Endodermal cell (in vitro differentiated cells): ENCODE measurements at regions not wholly inside any gene's neighbourhood (a gene's known extent, or its start where the extent isn't known, plus 50 kb on each side); places are given as distances from the start of the nearest gene placed in this dataset.

ENCODE experiments used
- DNase-seq: peaks from one replicate; pipeline ENCODE4 v3.0.0-alpha.2; 2017
- H3K27ac ChIP-seq: 2 replicates; pipeline ENCODE4 v1.5.1; 2013; ENCODE audit warnings: mild to moderate bottlenecking, low read depth, low read length, moderate library complexity
- H3K27me3 ChIP-seq: 2 replicates; pipeline ENCODE4 v1.6.1; 2013; ENCODE audit warnings: mild to moderate bottlenecking, low read length, moderate library complexity; ENCODE audit not compliant: insufficient read depth, control insufficient read depth, poor library complexity, severe bottlenecking
- H3K36me3 ChIP-seq: 2 replicates; pipeline ENCODE4 v1.7.0; 2013; ENCODE audit warnings: mild to moderate bottlenecking, low read length, moderate library complexity; ENCODE audit not compliant: control insufficient read depth, insufficient read depth
- H3K4me1 ChIP-seq: one replicate; pipeline ENCODE4 v1.7.0; 2013; ENCODE audit warnings: low read length; ENCODE audit not compliant: control insufficient read depth, insufficient read depth
- H3K4me3 ChIP-seq: 2 replicates; pipeline ENCODE4 v1.5.1; 2013; ENCODE audit warnings: mild to moderate bottlenecking, low read length, moderate library complexity
- H3K9ac ChIP-seq: 2 replicates; pipeline ENCODE4 v1.6.1; 2013; ENCODE audit warnings: mild to moderate bottlenecking, low read length, moderate library complexity; ENCODE audit not compliant: poor library complexity, severe bottlenecking; ENCODE audit errors: extremely low read depth
- H3K9me3 ChIP-seq: 2 replicates; pipeline ENCODE4 v1.6.1; 2013; ENCODE audit warnings: mild to moderate bottlenecking, low read length, moderate library complexity; ENCODE audit not compliant: control insufficient read depth
- H3K27ac Mint-ChIP-seq: 2 replicates; pipeline ENCODE4 v1.8.0; 2020; ENCODE audit warnings: mixed read lengths
- H3K27me3 Mint-ChIP-seq: 2 replicates; pipeline ENCODE4 v1.8.0; 2021; ENCODE audit warnings: mild to moderate bottlenecking, mixed read lengths; ENCODE audit not compliant: insufficient read depth
- H3K36me3 Mint-ChIP-seq: 2 replicates; pipeline ENCODE4 v1.8.0; 2020; ENCODE audit warnings: low read depth, mixed read lengths
- H3K4me1 Mint-ChIP-seq: 2 replicates; pipeline ENCODE4 v1.8.0; 2020; ENCODE audit warnings: mixed read lengths
- H3K4me3 Mint-ChIP-seq: 2 replicates; pipeline ENCODE4 v1.8.0; 2020; ENCODE audit warnings: mild to moderate bottlenecking, moderate library complexity, mixed read lengths
- H3K9me3 Mint-ChIP-seq: 2 replicates; pipeline ENCODE4 v1.8.0; 2020; ENCODE audit warnings: mild to moderate bottlenecking, mixed read lengths
- WGBS, 2 experiments: methylation state at CpG; one replicate each; pipeline versions ENCODE4 v1.1.5 to v1.1.7; 2013; ENCODE audit warnings: missing lambda C conversion rate in 2 of 2, mixed read lengths in 1 of 2; ENCODE audit not compliant: insufficient coverage in 1 of 2, insufficient read length in 1 of 2; 5-methylcytosine and 5-hydroxymethylcytosine counted together
- TF ChIP-seq, protein P1 (sequence below): fragments of 200-600 bp; sonication (generic); conservative IDR thresholded peaks from 2 replicates; pipeline ENCODE4 v1.5.0; 2021; ENCODE audit warnings: antibody characterized with exemption, mild to moderate bottlenecking

- no peak for DNase-seq
- no peak overlapping the region for H3K27ac Mint-ChIP-seq
- no peak overlapping the region for H3K4me3 ChIP-seq
- no peaks in the 10 kb centered on the region for H3K36me3 Mint-ChIP-seq
- no peaks in the 10 kb centered on the region for H3K4me1 Mint-ChIP-seq
- H3K27ac ChIP-seq: no peak overlapping the region
- H3K36me3 ChIP-seq: no peaks in the 10 kb centered on the region
- TF ChIP-seq, protein P1, sequence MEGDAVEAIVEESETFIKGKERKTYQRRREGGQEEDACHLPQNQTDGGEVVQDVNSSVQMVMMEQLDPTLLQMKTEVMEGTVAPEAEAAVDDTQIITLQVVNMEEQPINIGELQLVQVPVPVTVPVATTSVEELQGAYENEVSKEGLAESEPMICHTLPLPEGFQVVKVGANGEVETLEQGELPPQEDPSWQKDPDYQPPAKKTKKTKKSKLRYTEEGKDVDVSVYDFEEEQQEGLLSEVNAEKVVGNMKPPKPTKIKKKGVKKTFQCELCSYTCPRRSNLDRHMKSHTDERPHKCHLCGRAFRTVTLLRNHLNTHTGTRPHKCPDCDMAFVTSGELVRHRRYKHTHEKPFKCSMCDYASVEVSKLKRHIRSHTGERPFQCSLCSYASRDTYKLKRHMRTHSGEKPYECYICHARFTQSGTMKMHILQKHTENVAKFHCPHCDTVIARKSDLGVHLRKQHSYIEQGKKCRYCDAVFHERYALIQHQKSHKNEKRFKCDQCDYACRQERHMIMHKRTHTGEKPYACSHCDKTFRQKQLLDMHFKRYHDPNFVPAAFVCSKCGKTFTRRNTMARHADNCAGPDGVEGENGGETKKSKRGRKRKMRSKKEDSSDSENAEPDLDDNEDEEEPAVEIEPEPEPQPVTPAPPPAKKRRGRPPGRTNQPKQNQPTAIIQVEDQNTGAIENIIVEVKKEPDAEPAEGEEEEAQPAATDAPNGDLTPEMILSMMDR: no peak
- H3K27me3 Mint-ChIP-seq: no peaks in the 10 kb centered on the region
- H3K9me3 Mint-ChIP-seq: no peaks in the 10 kb centered on the region
- H3K4me3 Mint-ChIP-seq: no peak overlapping the region
- no peaks in the 10 kb centered on the region for H3K9me3 ChIP-seq
- no peaks in the 10 kb centered on the region for H3K27me3 ChIP-seq
- H3K4me1 ChIP-seq: no peaks in the 10 kb centered on the region
- no peak overlapping the region for H3K9ac ChIP-seq
Measured at GRCh38 chr6:67974931-67975330, 660.2 kb upstream of the ADGRB3 start.

DNA sequence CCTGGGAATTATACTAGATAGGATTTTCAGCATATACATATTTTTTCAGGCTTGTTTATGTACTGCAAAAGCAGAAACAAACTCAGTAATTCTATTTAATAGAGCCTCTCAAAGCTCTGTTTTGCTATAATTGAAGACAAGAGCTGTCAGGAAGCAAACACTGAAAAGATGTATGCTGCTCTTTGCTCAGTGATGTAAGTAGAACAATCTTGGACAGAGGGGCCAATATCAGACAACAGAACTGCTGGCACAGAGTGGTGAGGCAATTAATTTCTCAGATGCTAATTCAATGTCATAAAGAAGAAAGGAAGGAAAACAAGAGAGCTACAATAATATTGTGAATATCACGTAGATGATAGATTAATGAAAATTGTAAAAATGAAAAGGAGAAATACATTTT, 663.3 kb upstream of the ADGRB3 start:
- no peaks in the 10 kb centered on the region for H3K9me3 Mint-ChIP-seq
- H3K4me1 ChIP-seq: no peaks in the 10 kb centered on the region
- no peak overlapping the region for H3K4me3 ChIP-seq

GRCh38 chr6:67966830-67967229, 668.3 kb upstream of the ADGRB3 start:
- H3K4me1 ChIP-seq: no peaks in the 10 kb centered on the region
- H3K4me1 Mint-ChIP-seq: no peaks in the 10 kb centered on the region
- no peaks in the 10 kb centered on the region for H3K9me3 Mint-ChIP-seq
- H3K36me3 Mint-ChIP-seq: no peaks in the 10 kb centered on the region
- DNase-seq: no peak
- no peaks in the 10 kb centered on the region for H3K27me3 Mint-ChIP-seq
- no peaks in the 10 kb centered on the region for H3K36me3 ChIP-seq
- H3K27ac Mint-ChIP-seq: no peak overlapping the region
- H3K4me3 ChIP-seq: no peak overlapping the region
- no peaks in the 10 kb centered on the region for H3K27me3 ChIP-seq
- H3K9ac ChIP-seq: no peak overlapping the region
- 94% methylated on average over 1 of the region's 1 CpG for WGBS, 2 experiments
- no peak overlapping the region for H3K4me3 Mint-ChIP-seq
- no peaks in the 10 kb centered on the region for H3K9me3 ChIP-seq
- TF ChIP-seq, protein P1: no peak
- no peak overlapping the region for H3K27ac ChIP-seq

More for the DNA sequence above, 663.3 kb upstream of the ADGRB3 start:
- H3K27ac ChIP-seq: no peak overlapping the region
- no peaks in the 10 kb centered on the region for H3K9me3 ChIP-seq
- H3K36me3 ChIP-seq: no peaks in the 10 kb centered on the region
- WGBS, 2 experiments: 89 to 100% methylated on average over 1 of the region's 1 CpG
- TF ChIP-seq, protein P1: no peak
- no peak overlapping the region for H3K4me3 Mint-ChIP-seq
- no peaks in the 10 kb centered on the region for H3K4me1 Mint-ChIP-seq
- DNase-seq: no peak
- H3K36me3 Mint-ChIP-seq: no peaks in the 10 kb centered on the region
- no peak overlapping the region for H3K27ac Mint-ChIP-seq
- H3K27me3 ChIP-seq: no peaks in the 10 kb centered on the region
- no peaks in the 10 kb centered on the region for H3K27me3 Mint-ChIP-seq
- H3K9ac ChIP-seq: no peak overlapping the region
